CD14-positive monocyte (primary cell): ENCODE measurements at regions not wholly inside any gene's neighbourhood (a gene's known extent, or its start where the extent isn't known, plus 50 kb on each side); places are given as distances from the start of the nearest gene placed in this dataset.
A peak's percentile ranks its signal among the peaks of the same experiment; 100 is the strongest.
"Not testable (repeated sequence)": the region's sequence is repeated elsewhere in the genome, so short reads cannot be mapped to it uniquely, and the experiment has no call there.

Experiments
- DNase-seq, 3 donors: peaks; one replicate each; pipeline ENCODE4 v3.0.0-alpha.2; 2011 to 2022
- H2AFZ ChIP-seq: 2 replicates; pipeline ENCODE4 v1.6.0; 2012; ENCODE audit warnings: mild to moderate bottlenecking, low read depth, low read length, inconsistent platforms; ENCODE audit not compliant: insufficient read depth, poor library complexity, severe bottlenecking
- H3K27ac ChIP-seq, 2 donors: 1 replicate in 1 of 2; 2 replicates in 1 of 2; pipeline ENCODE4 v1.5.1; 2012 to 2013; ENCODE audit warnings: low read length in 2 of 2, control low read depth in 1 of 2, inconsistent platforms in 1 of 2, low read depth in 1 of 2, mild to moderate bottlenecking in 1 of 2
- H3K27me3 ChIP-seq, 2 donors: one replicate each; pipeline versions ENCODE4 v1.6.0 to v1.6.1; 2011 to 2013; ENCODE audit warnings: low read length in 2 of 2; ENCODE audit not compliant: control insufficient read depth in 2 of 2, insufficient read depth in 2 of 2
- H3K36me3 ChIP-seq, 2 donors: replicated peaks in 1 of 2; 1 replicate in 1 of 2; 2 replicates in 1 of 2; pipeline versions ENCODE4 v1.5.1 to v1.6.1; 2012 to 2013; ENCODE audit warnings: low read length in 2 of 2, control low read depth in 1 of 2, inconsistent platforms in 1 of 2, mild to moderate bottlenecking in 1 of 2; ENCODE audit not compliant: insufficient read depth in 2 of 2, control insufficient read depth in 1 of 2
- H3K4me1 ChIP-seq, 2 donors: 1 replicate in 1 of 2; 2 replicates in 1 of 2; pipeline versions ENCODE4 v1.5.1 to v1.6.1; 2012 to 2013; ENCODE audit warnings: low read length in 2 of 2, control low read depth in 1 of 2, inconsistent platforms in 1 of 2, mild to moderate bottlenecking in 1 of 2, moderate library complexity in 1 of 2; ENCODE audit not compliant: insufficient read depth in 2 of 2, control insufficient read depth in 1 of 2
- H3K4me2 ChIP-seq: replicated peaks from 2 replicates; pipeline ENCODE3; 2012; ENCODE audit warnings: low read length, moderate library complexity, mild to moderate bottlenecking; ENCODE audit not compliant: poor library complexity, severe bottlenecking; ENCODE audit errors: extremely low read depth
- H3K4me3 ChIP-seq, 3 experiments: fragments of 200-600 bp in 1 of 3; sonication (generic) in 1 of 3; replicated peaks in 1 of 3; 1 replicate in 2 of 3; 2 replicates in 1 of 3; pipeline ENCODE4 v1.5.1; 2011 to 2013; ENCODE audit warnings: low read length in 3 of 3, mild to moderate bottlenecking in 3 of 3, control low read depth in 2 of 3, low read depth in 2 of 3, inconsistent platforms in 1 of 3, moderate library complexity in 1 of 3
- H3K79me2 ChIP-seq: 2 replicates; pipeline ENCODE4 v1.6.0; 2012; ENCODE audit warnings: mild to moderate bottlenecking, control low read depth, inconsistent platforms, low read length, moderate library complexity; ENCODE audit not compliant: insufficient read depth
- H3K9ac ChIP-seq: 2 replicates; pipeline ENCODE4 v1.6.0; 2017; ENCODE audit warnings: low read length, mild to moderate bottlenecking; ENCODE audit not compliant: insufficient read depth, poor library complexity, severe bottlenecking
- H3K9me3 ChIP-seq, 2 donors: replicated peaks in 1 of 2; 1 replicate in 1 of 2; 2 replicates in 1 of 2; pipeline versions ENCODE4 v1.5.1 to v1.6.1; 2012 to 2013; ENCODE audit warnings: low read length in 2 of 2, control low read depth in 1 of 2; ENCODE audit not compliant: control insufficient read depth in 1 of 2, insufficient read depth in 1 of 2
- H4K20me1 ChIP-seq: 2 replicates; pipeline ENCODE4 v1.6.0; 2012; ENCODE audit warnings: mild to moderate bottlenecking, low read length, control low read depth, moderate library complexity; ENCODE audit not compliant: insufficient read depth
- H3K27ac Mint-ChIP-seq, 7 donors: one replicate each; pipeline ENCODE4 v1.8.0; 2020; ENCODE audit warnings: mild to moderate bottlenecking in 7 of 7, mixed read lengths in 7 of 7, moderate library complexity in 6 of 7, inconsistent platforms in 2 of 7
- H3K27me3 Mint-ChIP-seq, 3 donors: one replicate each; pipeline ENCODE4 v1.8.0; 2021 to 2022; ENCODE audit warnings: low read depth in 3 of 3, mild to moderate bottlenecking in 3 of 3, mixed read lengths in 3 of 3, moderate library complexity in 3 of 3, inconsistent platforms in 1 of 3
- H3K36me3 Mint-ChIP-seq, 2 donors: one replicate each; pipeline ENCODE4 v1.8.0; 2020; ENCODE audit warnings: mixed read lengths in 2 of 2, inconsistent platforms in 1 of 2, mild to moderate bottlenecking in 1 of 2
- H3K4me1 Mint-ChIP-seq: one replicate; pipeline ENCODE4 v1.8.0; 2020; ENCODE audit warnings: mild to moderate bottlenecking, mixed read lengths
- H3K4me3 Mint-ChIP-seq, 2 donors: one replicate each; pipeline ENCODE4 v1.8.0; 2020; ENCODE audit warnings: mild to moderate bottlenecking in 2 of 2, mixed read lengths in 2 of 2, moderate library complexity in 1 of 2
- H3K9me3 Mint-ChIP-seq, 7 donors: one replicate each; pipeline ENCODE4 v1.8.0; 2020 to 2022; ENCODE audit warnings: mixed read lengths in 7 of 7, mild to moderate bottlenecking in 6 of 7, moderate library complexity in 6 of 7, inconsistent platforms in 2 of 7
- CTCF ChIP-seq: fragments of 200-600 bp; IDR thresholded peaks from one replicate; pipeline ENCODE4 v1.8.0; 2022; ENCODE audit warnings: antibody characterized with exemption, mild to moderate bottlenecking
- WGBS: methylation state at CpG from one replicate; pipeline ENCODE4 v1.1.5; 2013; ENCODE audit warnings: missing lambda C conversion rate; ENCODE audit not compliant: insufficient coverage; 5-methylcytosine and 5-hydroxymethylcytosine counted together
- intact Hi-C, 2 donors: fragments of 100-400 bp; cut with micrococcal nuclease; formaldehyde crosslinking; loops; one replicate each; pipeline versions ENCODE4 v1.15.0 to v1.15.1; 2023

- DNase-seq, result peak in 1 of 3 donors; percentile 20
- Histone ChIP-seq H3K9me3 (no peaks in the 10 kb centered on the region), H3K36me3 (no peaks in the 10 kb centered on the region), H3K4me1 (no peaks in the 10 kb centered on the region), H4K20me1 (no peaks in the 10 kb centered on the region), H3K9ac (no peak overlapping the region), H3K27me3 (no peaks in the 10 kb centered on the region), H3K27ac (no peak overlapping the region), H2AFZ (no peak overlapping the region), H3K4me3 (no peak overlapping the region), H3K79me2 (no peaks in the 10 kb centered on the region), H3K4me2 (no peak overlapping the region)
- no peak for TF ChIP-seq CTCF
- 89% methylated on average over 13 of the region's 13 CpGs for WGBS
- H3K27ac Mint-ChIP-seq, result no peak overlapping the region
- H3K27me3 Mint-ChIP-seq, result peaks cover 1 to 6% (median 2%) of the 10 kb centered on the region in 3 donors
- no peak overlapping the region for H3K4me3 Mint-ChIP-seq
- intact Hi-C loops, result no loop called here
- H3K9me3 Mint-ChIP-seq, result peaks cover 0 to 9% (median 2%) of the 10 kb centered on the region in 7 donors
- H3K4me1 Mint-ChIP-seq, result peaks cover 4% of the 10 kb centered on the region
- H3K36me3 Mint-ChIP-seq, result no peaks in the 10 kb centered on the region
Measured at GRCh38 chr6:4358414-4359107, 223.2 kb upstream of the ECI2 start.

- intact Hi-C loops, H3K4me3 Mint-ChIP-seq, H3K27ac Mint-ChIP-seq, H3K36me3 Mint-ChIP-seq, DNase-seq, H3K4me1 Mint-ChIP-seq, H3K27me3 ChIP-seq, H3K9me3 Mint-ChIP-seq, H3K4me3 ChIP-seq, H3K27me3 Mint-ChIP-seq, H3K9me3 ChIP-seq, H3K79me2 ChIP-seq, H3K9ac ChIP-seq, H2AFZ ChIP-seq, H3K4me2 ChIP-seq, H3K36me3 ChIP-seq, H3K27ac ChIP-seq, H3K4me1 ChIP-seq, H4K20me1 ChIP-seq: not testable (repeated sequence)
- WGBS, result no CpG with 5 or more reads among the region's 3 CpGs
Measured at GRCh38 chr6:4357660-4358152, 222.3 kb upstream of the ECI2 start.
